ENCODE measurements at regions not wholly inside any gene's neighbourhood (a gene's known extent, or its start where the extent isn't known, plus 50 kb on each side); places are given as distances from the start of the nearest gene placed in this dataset.
"Not testable (repeated sequence)": the region's sequence is repeated elsewhere in the genome, so short reads cannot be mapped to it uniquely, and the experiment has no call there.

- not testable (repeated sequence) for H3K4me3 Mint-ChIP-seq; H3K36me3 Mint-ChIP-seq (ENCODE audit: low read depth); H3K27ac Mint-ChIP-seq; H3K9me3 ChIP-seq (ENCODE audit: control insufficient read depth, low read length, poor library complexity, severe bottlenecking); H3K4me1 Mint-ChIP-seq; H3K27me3 Mint-ChIP-seq; DNase-seq; ATAC-seq
Observed at GRCh38 chr22:15880926-15881325, 191.1 kb downstream of the POTEH start.

GRCh38 chr22:15904326-15904725 is 214.5 kb downstream of the POTEH start:
- not testable (repeated sequence) for ATAC-seq; H3K4me3 Mint-ChIP-seq; H3K4me1 Mint-ChIP-seq; H3K9me3 ChIP-seq (ENCODE audit: control insufficient read depth, low read length, poor library complexity, severe bottlenecking); DNase-seq; H3K27ac Mint-ChIP-seq; H3K36me3 Mint-ChIP-seq (ENCODE audit: low read depth); H3K27me3 Mint-ChIP-seq

GRCh38 chr22:15911704-15912103 is 221.9 kb downstream of the POTEH start:
- H3K27ac Mint-ChIP-seq; H3K36me3 Mint-ChIP-seq (ENCODE audit: low read depth); H3K27me3 Mint-ChIP-seq; H3K9me3 ChIP-seq (ENCODE audit: control insufficient read depth, low read length, poor library complexity, severe bottlenecking); H3K4me3 Mint-ChIP-seq; H3K4me1 Mint-ChIP-seq; ATAC-seq; DNase-seq: not testable (repeated sequence)

- not testable (repeated sequence) for H3K4me1 Mint-ChIP-seq; H3K27ac Mint-ChIP-seq; H3K4me3 Mint-ChIP-seq; H3K36me3 Mint-ChIP-seq (ENCODE audit: low read depth); ATAC-seq; DNase-seq; H3K9me3 ChIP-seq (ENCODE audit: control insufficient read depth, low read length, poor library complexity, severe bottlenecking); H3K27me3 Mint-ChIP-seq
Observed at GRCh38 chr22:15919120-15919519, 229.3 kb downstream of the POTEH start.

- H3K36me3 Mint-ChIP-seq (ENCODE audit: low read depth); H3K9me3 ChIP-seq (ENCODE audit: control insufficient read depth, low read length, poor library complexity, severe bottlenecking); H3K4me3 Mint-ChIP-seq; H3K27ac Mint-ChIP-seq; H3K4me1 Mint-ChIP-seq; DNase-seq; ATAC-seq; H3K27me3 Mint-ChIP-seq: not testable (repeated sequence)
Observed at GRCh38 chr22:15920941-15921340, 231.1 kb downstream of the POTEH start.

- not testable (repeated sequence) for H3K4me1 Mint-ChIP-seq; H3K9me3 ChIP-seq (ENCODE audit: control insufficient read depth, low read length, poor library complexity, severe bottlenecking); DNase-seq; ATAC-seq; H3K27ac Mint-ChIP-seq; H3K36me3 Mint-ChIP-seq (ENCODE audit: low read depth); H3K27me3 Mint-ChIP-seq; H3K4me3 Mint-ChIP-seq
Observed at GRCh38 chr22:15922132-15922531, 232.3 kb downstream of the POTEH start.

GRCh38 chr22:15922666-15923065 is 232.8 kb downstream of the POTEH start:
- H3K9me3 ChIP-seq (ENCODE audit: control insufficient read depth, low read length, poor library complexity, severe bottlenecking); DNase-seq; H3K36me3 Mint-ChIP-seq (ENCODE audit: low read depth); H3K4me1 Mint-ChIP-seq; H3K27me3 Mint-ChIP-seq; H3K4me3 Mint-ChIP-seq; H3K27ac Mint-ChIP-seq; ATAC-seq: not testable (repeated sequence)

- not testable (repeated sequence) for DNase-seq; H3K27me3 Mint-ChIP-seq; H3K4me3 Mint-ChIP-seq; H3K36me3 Mint-ChIP-seq (ENCODE audit: low read depth); H3K4me1 Mint-ChIP-seq; H3K27ac Mint-ChIP-seq; H3K9me3 ChIP-seq (ENCODE audit: control insufficient read depth, low read length, poor library complexity, severe bottlenecking); ATAC-seq
Observed at GRCh38 chr22:15924820-15925219, 235.0 kb downstream of the POTEH start.

GRCh38 chr22:15927172-15927571 is 237.3 kb downstream of the POTEH start:
- not testable (repeated sequence) for H3K27me3 Mint-ChIP-seq; H3K9me3 ChIP-seq (ENCODE audit: control insufficient read depth, low read length, poor library complexity, severe bottlenecking); H3K27ac Mint-ChIP-seq; DNase-seq; H3K4me3 Mint-ChIP-seq; H3K4me1 Mint-ChIP-seq; H3K36me3 Mint-ChIP-seq (ENCODE audit: low read depth); ATAC-seq

Data from T-helper 17 cell (primary cell).